H1 (cell line): ENCODE measurements at regions not wholly inside any gene's neighbourhood (a gene's known extent, or its start where the extent isn't known, plus 50 kb on each side); places are given as distances from the start of the nearest gene placed in this dataset.

Source experiments
- BRCA1 ChIP-seq: IDR thresholded peaks from 2 replicates; pipeline ENCODE4 v1.6.1; 2012; ENCODE audit warnings: low read depth, low read length, improper control_type of control experiment
- CHD1 ChIP-seq: IDR thresholded peaks from 2 replicates; pipeline ENCODE4 v1.6.1; 2012; ENCODE audit warnings: low read depth, low read length, improper control_type of control experiment
- CHD7 ChIP-seq: fragments of 300-600 bp; sonication (generic); IDR thresholded peaks from 2 replicates; pipeline ENCODE4 v1.7.1; 2012; ENCODE audit warnings: low read length, moderate library complexity, mild to moderate bottlenecking, inconsistent platforms; ENCODE audit not compliant: insufficient replicate concordance
- EGR1 ChIP-seq: IDR thresholded peaks from 2 replicates; pipeline ENCODE4 v1.6.1; 2011; ENCODE audit warnings: low read depth, low read length, borderline replicate concordance
- EZH2 ChIP-seq: fragments of 200-600 bp; sonication (generic); IDR thresholded peaks from 2 replicates; pipeline ENCODE4 v1.7.1; 2012; ENCODE audit warnings: low read depth, mild to moderate bottlenecking, moderate library complexity, low read length, inconsistent platforms; ENCODE audit not compliant: severe bottlenecking
- FOSL1 ChIP-seq: IDR thresholded peaks from 2 replicates; pipeline ENCODE4 v1.6.1; 2011; ENCODE audit warnings: mild to moderate bottlenecking, low read depth, low read length, moderate library complexity; ENCODE audit not compliant: insufficient read depth
- KDM1A ChIP-seq: fragments of 200-600, 300-600 bp; sonication (generic); IDR thresholded peaks from 2 replicates; pipeline ENCODE4 v1.7.1; 2016; ENCODE audit warnings: mild to moderate bottlenecking, low read length, borderline replicate concordance
- SP1 ChIP-seq: IDR thresholded peaks from 2 replicates; pipeline ENCODE4 v1.6.1; 2011; ENCODE audit warnings: low read depth, low read length
- SP4 ChIP-seq: IDR thresholded peaks from 2 replicates; pipeline ENCODE4 v1.6.1; 2012; ENCODE audit warnings: low read length, inconsistent platforms
- TAF1 ChIP-seq: IDR thresholded peaks from 2 replicates; pipeline ENCODE4 v1.6.1; 2011; ENCODE audit warnings: mild to moderate bottlenecking, low read depth, low read length
- TBP ChIP-seq: IDR thresholded peaks from 2 replicates; pipeline ENCODE4 v1.6.1; 2011; ENCODE audit warnings: low read depth, low read length, improper control_type of control experiment
- TCF12 ChIP-seq: IDR thresholded peaks from 2 replicates; pipeline ENCODE4 v1.6.1; 2011; ENCODE audit warnings: low read depth, mild to moderate bottlenecking, low read length
- ZNF274 ChIP-seq: IDR thresholded peaks from 2 replicates; pipeline ENCODE4 v1.7.0; 2012; ENCODE audit warnings: low read length, borderline replicate concordance; ENCODE audit errors: extremely low read depth
- TF ChIP-seq, protein P1 (sequence below): IDR thresholded peaks from 2 replicates; pipeline ENCODE4 v1.6.1; 2012; ENCODE audit warnings: inconsistent platforms

GRCh38 chr10:3477683-3478082 lies 305.1 kb upstream of the PITRM1 start (continued):
- TF ChIP-seq CHD7 (no peak), KDM1A (no peak), EGR1 (no peak), BRCA1 (no peak), ZNF274 (no peak), SP4 (no peak), CHD1 (no peak), EZH2 (no peak), TBP (no peak), FOSL1 (no peak), TCF12 (no peak), TAF1 (no peak), SP1 (no peak)
- TF ChIP-seq, protein P1, sequence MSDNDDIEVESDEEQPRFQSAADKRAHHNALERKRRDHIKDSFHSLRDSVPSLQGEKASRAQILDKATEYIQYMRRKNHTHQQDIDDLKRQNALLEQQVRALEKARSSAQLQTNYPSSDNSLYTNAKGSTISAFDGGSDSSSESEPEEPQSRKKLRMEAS, result no peak
